ENCODE measurements at regions not wholly inside any gene's neighbourhood (a gene's known extent, or its start where the extent isn't known, plus 50 kb on each side); places are given as distances from the start of the nearest gene placed in this dataset.
A peak's percentile ranks its signal among the peaks of the same experiment; 100 is the strongest.

GRCh38 chr12:97097734-97098133, 190.7 kb downstream of the NEDD1 start:
- DNase-seq = no peak

GRCh38 chr12:97109441-97109840, 202.4 kb downstream of the NEDD1 start:
- no peak for DNase-seq

GRCh38 chr12:97112136-97112535, 205.1 kb downstream of the NEDD1 start:
- no peak for DNase-seq

- DNase-seq = no peak
These were observed 211.8 kb downstream of the NEDD1 start for GRCh38 chr12:97118796-97119375.

GRCh38 chr12:97127061-97127460, 220.0 kb downstream of the NEDD1 start:
- DNase-seq = no peak

- DNase-seq = no peak
These were observed 224.3 kb downstream of the NEDD1 start for GRCh38 chr12:97131220-97131981.

GRCh38 chr12:97132270-97132669, 225.2 kb downstream of the NEDD1 start:
- DNase-seq = no peak

GRCh38 chr12:97134495-97134894, 227.4 kb downstream of the NEDD1 start:
- no peak for DNase-seq

GRCh38 chr12:97140355-97140754, 233.3 kb downstream of the NEDD1 start:
- no peak for DNase-seq

GRCh38 chr12:97142737-97143410, 235.8 kb downstream of the NEDD1 start:
- no peak for DNase-seq

GRCh38 chr12:97148941-97149559, 242.0 kb downstream of the NEDD1 start:
- peak; percentile 9 to 10 for DNase-seq

GRCh38 chr12:97151481-97151880, 244.4 kb downstream of the NEDD1 start:
- no peak for DNase-seq

- no peak for DNase-seq
These were observed 252.3 kb downstream of the NEDD1 start for GRCh38 chr12:97159377-97159776.

- no peak for DNase-seq
These were observed 253.2 kb downstream of the NEDD1 start for GRCh38 chr12:97160277-97160676.

GRCh38 chr12:97162173-97162572, 255.1 kb downstream of the NEDD1 start:
- DNase-seq = no peak

GRCh38 chr12:97164936-97165335, 257.9 kb downstream of the NEDD1 start:
- DNase-seq = no peak

- no peak for DNase-seq
These were observed 260.5 kb downstream of the NEDD1 start for GRCh38 chr12:97167598-97167997.

- DNase-seq = no peak
These were observed 261.7 kb downstream of the NEDD1 start for GRCh38 chr12:97168804-97169203.

- DNase-seq = no peak
These were observed 263.0 kb downstream of the NEDD1 start for GRCh38 chr12:97169889-97170567.

GRCh38 chr12:97173688-97174410, 266.8 kb downstream of the NEDD1 start:
- no peak for DNase-seq

GRCh38 chr12:97177481-97177880, 270.4 kb downstream of the NEDD1 start:
- no peak for DNase-seq

- DNase-seq = no peak
These were observed 274.7 kb downstream of the NEDD1 start for GRCh38 chr12:97181571-97182265.

Data from activated CD4-positive, alpha-beta T cell treated with anti-CD3 and anti-CD28 coated beads for 4 hours (primary cell).